ENCODE measurements at regions not wholly inside any gene's neighbourhood (a gene's known extent, or its start where the extent isn't known, plus 50 kb on each side); places are given as distances from the start of the nearest gene placed in this dataset.

DNA sequence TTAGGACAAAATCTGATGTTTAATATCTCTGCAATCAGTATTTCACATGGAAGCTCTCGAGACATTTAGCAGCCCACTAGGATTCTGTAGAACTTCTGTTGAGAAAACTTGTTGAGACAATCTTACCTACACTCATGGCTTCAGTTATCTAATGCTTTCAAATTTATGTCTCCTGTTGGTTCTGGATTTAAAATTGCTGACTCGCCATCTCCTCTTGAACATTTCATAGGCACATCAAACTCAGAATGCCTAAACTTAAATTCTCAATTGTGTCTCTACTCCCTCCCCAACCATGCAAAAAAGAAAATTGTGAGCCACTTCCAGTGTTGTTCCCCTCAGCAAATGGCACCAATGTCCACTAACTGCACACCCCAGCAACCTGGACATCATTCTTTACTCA lies 142.5 kb upstream of the AHI1 start:
- no peak overlapping the region for H3K23ac ChIP-seq (ENCODE audit: insufficient read length)
- H3K79me2 ChIP-seq (ENCODE audit: control insufficient read depth in 1 of 2, insufficient read depth in 2 of 2, low read length in 2 of 2), result no peaks in the 10 kb centered on the region
- FAIRE-seq (no peak), DNase-seq (ENCODE audit: low read depth in 1 of 2, low spot score in 2 of 2) (no peak)
- no peak overlapping the region for H2BK15ac ChIP-seq (ENCODE audit: low read length)
- H3K4me2 ChIP-seq (ENCODE audit: insufficient read depth in 1 of 2, low read depth in 2 of 2, low read length in 2 of 2), result no peak overlapping the region
- no peak overlapping the region for H4K91ac ChIP-seq (replicated peaks; ENCODE audit: insufficient read length, low read length)
- no peaks in the 10 kb centered on the region for H3K27me3 ChIP-seq (replicated peaks in 1 of 4; ENCODE audit: control insufficient read depth in 3 of 4, extremely low read depth in 1 of 4, insufficient read depth in 3 of 4, low read length in 3 of 4)
- WGBS, 2 experiments (ENCODE audit: extremely low coverage in 1 of 2, insufficient coverage in 1 of 2, insufficient read length in 1 of 2, insufficient replicate concordance in 2 of 2, low coverage in 1 of 2, low lambda C conversion rate in 2 of 2, missing lambda C conversion rate in 1 of 2), result 84% methylated on average over 2 of the region's 2 CpGs; no CpG with 5 or more reads in 1 of the 2 experiments
- no peaks in the 10 kb centered on the region for H3K23me2 ChIP-seq (ENCODE audit: low read depth, low read length)
- H2BK12ac ChIP-seq (ENCODE audit: low read depth, low read length), result no peak overlapping the region
- H3K14ac ChIP-seq (ENCODE audit: insufficient read length), result no peak overlapping the region
- no peaks in the 10 kb centered on the region for H3K36me3 ChIP-seq (ENCODE audit: control insufficient read depth in 2 of 4, insufficient read depth in 4 of 4, low read length in 3 of 4)
- no peak overlapping the region for H3K4ac ChIP-seq (replicated peaks; ENCODE audit: insufficient read length, low read depth, low read length)
- no peaks in the 10 kb centered on the region for H3K9me3 ChIP-seq (ENCODE audit: insufficient read depth in 2 of 2, low read depth in 1 of 2, low read length in 1 of 2)
- ChIA-PET POLR2A (ENCODE audit: partially characterized antibody) (no interaction called here), CTCF (ENCODE audit: partially characterized antibody) (no interaction called here)
- no peak overlapping the region for H2BK120ac ChIP-seq (replicated peaks; ENCODE audit: low read depth, low read length)
- no peaks in the 10 kb centered on the region for H4K20me1 ChIP-seq (replicated peaks in 1 of 2; ENCODE audit: control insufficient read depth in 1 of 2, insufficient read depth in 2 of 2, low read length in 2 of 2)
- no peak overlapping the region for H3K9ac ChIP-seq (replicated peaks in 1 of 4; ENCODE audit: extremely low read depth in 1 of 4, low read depth in 3 of 4, low read length in 3 of 4)
- no peak overlapping the region for H4K8ac ChIP-seq (ENCODE audit: extremely low read depth, insufficient read depth, low read length)
- no peak overlapping the region for H3K56ac ChIP-seq (replicated peaks; ENCODE audit: insufficient read length, low read depth, low read length)
- H3K79me1 ChIP-seq (ENCODE audit: low read depth, low read length), result no peaks in the 10 kb centered on the region
- no peak overlapping the region for H3K18ac ChIP-seq (ENCODE audit: extremely low read depth, low read length)
- H3K4me1 ChIP-seq (replicated peaks in 1 of 4; ENCODE audit: control insufficient read depth in 3 of 4, insufficient read depth in 4 of 4, low read length in 3 of 4), result no peaks in the 10 kb centered on the region
- no peak overlapping the region for H4K5ac ChIP-seq (ENCODE audit: insufficient read length, low read depth, low read length)
- H3K27ac ChIP-seq (ENCODE audit: low read depth, low read length), result no peak overlapping the region
- H3K4me3 ChIP-seq (ENCODE audit: extremely low read depth in 1 of 4, insufficient read depth in 2 of 4, low read depth in 3 of 4, low read length in 4 of 4), result no peak overlapping the region
- H2AK5ac ChIP-seq (ENCODE audit: low read depth, low read length), result no peak overlapping the region
- H2BK5ac ChIP-seq (ENCODE audit: low read depth, low read length), result no peak overlapping the region
- H2BK20ac ChIP-seq (ENCODE audit: low read length), result no peak overlapping the region
- H2AFZ ChIP-seq (ENCODE audit: low read length), result no peak overlapping the region
- no peak for TF ChIP-seq CHD1 (IDR thresholded peaks at IDR 0.05; ENCODE audit: low read depth, low read length)
- no peak for TF ChIP-seq RAD21 (IDR thresholded peaks at IDR 0.05 in 1 of 2, conservative IDR thresholded peaks at IDR 0.05 in 1 of 2; ENCODE audit: low read depth in 2 of 2, low read length in 2 of 2)
- no peak for TF ChIP-seq NANOG (IDR thresholded peaks at IDR 0.05; ENCODE audit: insufficient read depth, low read depth, low read length, poor library complexity, severe bottlenecking)
